Fibroblast of villous mesenchyme (primary cell): ENCODE measurements at regions not wholly inside any gene's neighbourhood (a gene's known extent, or its start where the extent isn't known, plus 50 kb on each side); places are given as distances from the start of the nearest gene placed in this dataset.
"Not testable (repeated sequence)": the region's sequence is repeated elsewhere in the genome, so short reads cannot be mapped to it uniquely, and the experiment has no call there.

Experiments used
- DNase-seq: peaks from one replicate; pipeline ENCODE4 v3.0.0-alpha.2; 2010; ENCODE audit warnings: low read depth
- H3K4me3 ChIP-seq: 2 replicates; pipeline ENCODE4 v1.5.1; 2011; ENCODE audit warnings: low read depth, mild to moderate bottlenecking, low read length
- CTCF ChIP-seq: IDR thresholded peaks from 2 replicates; pipeline ENCODE4 v1.5.1; 2012; ENCODE audit warnings: low read depth, mild to moderate bottlenecking, low read length; ENCODE audit not compliant: insufficient read depth

DNA sequence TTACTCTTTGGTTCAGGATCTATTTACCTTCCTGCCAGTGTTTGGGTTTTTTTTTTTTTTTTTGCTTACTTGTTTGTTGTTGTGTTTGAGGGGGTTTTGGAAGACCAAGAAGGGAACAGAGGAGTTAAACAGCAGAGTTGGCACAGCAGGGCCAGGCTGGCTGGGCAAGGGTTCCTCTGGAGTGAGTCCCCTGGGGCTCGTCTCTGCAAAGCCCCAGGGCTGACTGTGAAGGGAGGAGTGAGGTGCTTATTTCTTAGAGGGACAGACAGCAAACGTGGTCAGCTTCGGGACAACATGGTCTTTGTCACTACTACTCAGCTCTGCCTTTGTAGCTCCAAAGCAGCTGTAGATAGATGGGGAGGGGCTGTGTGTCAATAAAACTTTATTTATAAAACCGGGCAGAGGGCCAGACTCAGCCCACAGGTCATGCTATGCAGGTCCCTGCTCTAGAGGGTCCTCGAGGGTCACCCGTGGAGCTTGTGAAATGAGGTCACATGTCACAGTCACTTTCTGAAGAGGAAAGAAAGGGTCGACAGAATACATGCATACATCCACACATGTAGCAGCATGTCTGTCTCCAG is 1404.7 kb downstream of the BRD1 start:
- TF ChIP-seq CTCF = no peak
- DNase-seq = no peak
- H3K4me3 ChIP-seq = no peak overlapping the region

GRCh38 chr22:48418831-48419230 is 1408.8 kb downstream of the BRD1 start:
- no peak for TF ChIP-seq CTCF
- no peak for DNase-seq

DNA sequence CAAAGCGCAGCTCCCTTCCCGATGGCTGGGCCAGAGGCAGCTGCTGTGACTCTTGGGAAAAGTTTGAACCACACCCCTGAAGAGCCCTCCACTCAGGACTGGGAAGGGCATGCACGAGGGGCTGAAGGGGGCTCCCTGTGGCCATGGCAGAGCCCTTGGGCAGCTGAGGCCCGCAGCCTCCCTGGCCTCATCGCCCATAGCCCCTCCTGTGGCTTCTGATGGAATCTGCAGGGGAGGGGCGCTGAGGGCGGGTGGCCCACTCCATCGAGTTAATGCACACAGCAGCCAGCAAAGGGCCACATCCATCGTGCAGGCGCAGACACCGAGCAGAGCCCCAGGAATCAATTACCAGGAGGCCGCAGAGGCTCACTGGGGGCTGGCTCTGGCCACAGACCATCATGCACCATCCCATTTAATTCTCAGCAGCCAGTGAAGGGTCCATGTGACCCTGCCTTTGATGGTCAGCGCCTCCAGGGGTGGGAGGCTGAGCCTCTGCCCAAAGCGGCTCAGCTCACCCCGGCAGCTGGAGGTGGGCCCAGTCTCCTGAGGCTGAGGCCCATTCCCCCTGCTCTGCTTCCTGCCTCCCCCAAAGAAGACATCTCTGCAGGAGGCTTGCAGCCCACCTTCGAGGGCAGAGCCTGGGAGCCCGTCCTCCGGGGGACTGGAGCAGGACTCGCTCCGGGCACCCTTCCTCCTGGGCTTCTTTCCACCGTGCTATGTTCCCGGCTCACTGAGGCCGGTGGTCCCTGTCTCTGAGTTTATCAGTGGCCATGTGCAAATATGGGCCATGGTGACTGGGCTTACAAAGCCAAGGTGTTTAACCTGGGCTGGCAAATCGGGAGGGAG is 1410.2 kb downstream of the BRD1 start:
- H3K4me3 ChIP-seq = no peak overlapping the region
- TF ChIP-seq CTCF = no peak
- DNase-seq = no peak

More at GRCh38 chr22:48418831-48419230, 1408.8 kb downstream of the BRD1 start:
- no peak overlapping the region for H3K4me3 ChIP-seq

DNA sequence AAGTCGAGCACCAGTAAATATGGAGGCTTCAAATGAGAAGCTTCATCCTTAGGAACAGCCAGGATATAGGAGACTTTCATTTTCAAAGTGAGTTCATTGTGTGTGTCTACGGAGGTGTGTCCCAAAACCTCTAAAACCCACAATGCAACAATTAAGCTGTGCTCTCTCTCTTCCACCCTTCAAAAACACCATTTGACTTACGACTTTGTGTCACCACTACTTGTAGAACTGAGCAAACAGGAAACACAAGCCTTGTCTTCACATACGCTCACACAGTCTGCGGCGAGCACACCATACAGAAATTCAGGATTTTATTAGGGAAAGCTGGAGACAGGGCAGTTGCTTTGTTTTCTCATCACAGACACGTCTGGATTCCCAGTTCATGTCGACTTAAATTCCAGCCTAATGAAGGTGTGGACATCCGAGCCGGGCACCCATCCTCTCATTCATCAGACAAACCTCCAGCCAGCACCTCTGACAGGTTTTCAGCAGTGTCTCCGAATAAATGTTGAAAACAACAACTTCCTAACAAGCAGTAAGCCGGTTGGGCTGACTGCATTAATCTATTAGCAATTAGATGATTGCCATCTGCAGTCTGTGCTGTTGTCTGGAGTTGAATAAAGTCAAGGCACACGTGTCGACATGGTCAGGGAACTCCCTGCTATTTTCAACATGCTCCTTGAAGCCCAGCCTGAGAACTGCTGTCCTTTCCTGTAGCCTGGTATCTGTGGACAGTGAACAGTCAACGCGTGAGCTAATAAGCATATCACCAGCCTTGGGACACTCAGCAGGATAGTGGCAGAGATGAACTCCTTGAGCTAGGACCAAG is 1411.1 kb downstream of the BRD1 start:
- TF ChIP-seq CTCF = no peak
- DNase-seq = no peak
- H3K4me3 ChIP-seq = no peak overlapping the region

GRCh38 chr22:48415520-48415919 is 1412.2 kb downstream of the BRD1 start:
- no peak for DNase-seq
- H3K4me3 ChIP-seq = no peak overlapping the region
- TF ChIP-seq CTCF = no peak

DNA sequence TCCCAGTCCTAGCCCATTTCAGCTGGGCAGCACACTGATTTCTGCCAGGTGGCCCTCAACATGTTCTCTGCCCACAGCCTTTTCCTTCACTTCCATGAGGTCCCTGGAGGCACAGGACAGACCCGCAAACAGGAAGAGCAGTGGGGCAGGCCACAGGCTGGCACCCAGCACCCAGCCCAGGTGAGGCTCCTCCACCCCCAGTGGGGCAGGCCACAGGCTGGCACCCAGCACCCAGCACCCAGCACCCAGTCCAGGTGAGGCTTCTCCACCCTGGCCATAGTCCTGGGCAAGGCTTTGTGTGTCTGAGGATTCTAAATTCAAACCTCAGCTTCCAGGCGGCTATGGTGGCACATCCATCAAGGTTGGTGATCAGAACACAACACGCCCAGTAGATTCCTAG is 1413.0 kb downstream of the BRD1 start:
- no peak for TF ChIP-seq CTCF
- DNase-seq = no peak

GRCh38 chr22:48412931-48413330 is 1414.7 kb downstream of the BRD1 start:
- not testable (repeated sequence) for H3K4me3 ChIP-seq, DNase-seq

More for the DNA sequence above, 1413.0 kb downstream of the BRD1 start:
- no peak overlapping the region for H3K4me3 ChIP-seq
